Trophoblast cell (in vitro differentiated cells and primary cell): ENCODE measurements at regions not wholly inside any gene's neighbourhood (a gene's known extent, or its start where the extent isn't known, plus 50 kb on each side); places are given as distances from the start of the nearest gene placed in this dataset.

Experiments used
- DNase-seq, 2 donors: peaks; one replicate each; pipeline ENCODE4 v3.0.0-alpha.2; 2016
- H2AFZ ChIP-seq: 2 replicates; pipeline ENCODE4 v1.6.1; 2013; ENCODE audit warnings: low read length, moderate library complexity, mild to moderate bottlenecking; ENCODE audit not compliant: insufficient read depth, poor library complexity
- H2AK5ac ChIP-seq: 2 replicates; pipeline ENCODE4 v1.6.1; 2013; ENCODE audit warnings: mild to moderate bottlenecking, low read length
- H2BK120ac ChIP-seq: 2 replicates; pipeline ENCODE4 v1.6.1; 2013; ENCODE audit warnings: low read length, mild to moderate bottlenecking, moderate library complexity; ENCODE audit not compliant: insufficient read depth, poor library complexity
- H2BK12ac ChIP-seq: 2 replicates; pipeline ENCODE4 v1.6.1; 2013; ENCODE audit warnings: mild to moderate bottlenecking, low read length, moderate library complexity
- H2BK5ac ChIP-seq: 2 replicates; pipeline ENCODE4 v1.6.1; 2013; ENCODE audit warnings: low read length, low read depth, moderate library complexity, mild to moderate bottlenecking; ENCODE audit not compliant: poor library complexity
- H3K14ac ChIP-seq: 2 replicates; pipeline ENCODE4 v1.6.1; 2013; ENCODE audit warnings: mild to moderate bottlenecking, low read length
- H3K18ac ChIP-seq: 2 replicates; pipeline ENCODE4 v1.6.1; 2013; ENCODE audit warnings: mild to moderate bottlenecking, low read length
- H3K23ac ChIP-seq: 2 replicates; pipeline ENCODE4 v1.6.1; 2013; ENCODE audit warnings: low read length
- H3K27ac ChIP-seq: 2 replicates; pipeline ENCODE4 v1.5.1; 2013; ENCODE audit warnings: low read depth, mild to moderate bottlenecking, inconsistent platforms, low read length, moderate library complexity
- H3K27me3 ChIP-seq: 2 replicates; pipeline ENCODE4 v1.6.1; 2013; ENCODE audit warnings: inconsistent platforms, mild to moderate bottlenecking, low read length, moderate library complexity; ENCODE audit not compliant: insufficient read depth
- H3K36me3 ChIP-seq, 2 experiments: 1 replicate in 1 of 2; 2 replicates in 1 of 2; pipeline ENCODE4 v1.6.1; 2013; ENCODE audit warnings: low read length in 2 of 2, mild to moderate bottlenecking in 2 of 2, moderate library complexity in 1 of 2; ENCODE audit not compliant: insufficient read depth in 2 of 2, control insufficient read depth in 1 of 2
- H3K4ac ChIP-seq: 2 replicates; pipeline ENCODE4 v1.6.1; 2013; ENCODE audit warnings: low read depth, mild to moderate bottlenecking, low read length, moderate library complexity
- H3K4me1 ChIP-seq, 2 experiments: 1 replicate in 1 of 2; 2 replicates in 1 of 2; pipeline ENCODE4 v1.6.1; 2013; ENCODE audit warnings: low read length in 2 of 2, mild to moderate bottlenecking in 2 of 2, moderate library complexity in 1 of 2; ENCODE audit not compliant: insufficient read depth in 2 of 2, control insufficient read depth in 1 of 2
- H3K4me2 ChIP-seq: 2 replicates; pipeline ENCODE4 v1.6.1; 2013; ENCODE audit warnings: inconsistent platforms, mild to moderate bottlenecking, low read length, moderate library complexity
- H3K4me3 ChIP-seq: 2 replicates; pipeline ENCODE4 v1.5.1; 2013; ENCODE audit warnings: mild to moderate bottlenecking, low read depth, low read length, inconsistent platforms
- H3K79me1 ChIP-seq: one replicate; pipeline ENCODE4 v1.6.1; 2013; ENCODE audit warnings: low read length
- H3K79me2 ChIP-seq: 2 replicates; pipeline ENCODE4 v1.6.1; 2013; ENCODE audit warnings: low read length, mild to moderate bottlenecking; ENCODE audit not compliant: control insufficient read depth, insufficient read depth, poor library complexity
- H3K9ac ChIP-seq: 2 replicates; pipeline ENCODE4 v1.6.1; 2013; ENCODE audit warnings: mild to moderate bottlenecking, low read length
- H3K9me3 ChIP-seq: 2 replicates; pipeline ENCODE4 v1.6.1; 2013; ENCODE audit warnings: low read depth, mild to moderate bottlenecking, control low read depth, inconsistent platforms, low read length; ENCODE audit not compliant: insufficient read depth
- H4K12ac ChIP-seq: 2 replicates; pipeline ENCODE4 v1.6.1; 2013; ENCODE audit warnings: low read depth, mild to moderate bottlenecking, low read length, moderate library complexity
- H4K8ac ChIP-seq: 2 replicates; pipeline ENCODE4 v1.6.1; 2013; ENCODE audit warnings: low read depth, mild to moderate bottlenecking, low read length, moderate library complexity
- H4K91ac ChIP-seq: one replicate; pipeline ENCODE4 v1.6.1; 2013; ENCODE audit warnings: low read depth, mild to moderate bottlenecking, low read length, moderate library complexity
- WGBS: extraction: QIAGEN DNeasy Blood & Tissue Kit; methylation state at CpG from one replicate; pipeline ENCODE4 v1.1.7; 2013; ENCODE audit warnings: missing lambda C conversion rate; ENCODE audit not compliant: insufficient read length, insufficient coverage; ENCODE audit errors: extremely low coverage; 5-methylcytosine and 5-hydroxymethylcytosine counted together

- Histone ChIP-seq H2AK5ac (no peak overlapping the region), H3K14ac (no peak overlapping the region), H2BK12ac (no peak overlapping the region), H4K91ac (no peak overlapping the region), H3K18ac (no peak overlapping the region), H3K4me1 (no peaks in the 10 kb centered on the region), H3K4me2 (no peak overlapping the region), H4K12ac (no peak overlapping the region), H3K36me3 (no peaks in the 10 kb centered on the region), H2AFZ (no peak overlapping the region), H2BK5ac (no peak overlapping the region), H3K9me3 (no peaks in the 10 kb centered on the region), H3K4me3 (no peak overlapping the region), H3K27ac (no peak overlapping the region), H3K27me3 (no peaks in the 10 kb centered on the region), H3K79me2 (no peaks in the 10 kb centered on the region), H3K79me1 (no peaks in the 10 kb centered on the region), H2BK120ac (no peak overlapping the region), H3K9ac (no peak overlapping the region), H4K8ac (no peak overlapping the region), H3K23ac (no peak overlapping the region), H3K4ac (no peak overlapping the region)
- no CpG with 5 or more reads among the region's 2 CpGs for WGBS
- no peak for DNase-seq
Observed at GRCh38 chr6:55941702-55942101, 66.3 kb upstream of the BMP5 start.

- no peak overlapping the region for H3K18ac ChIP-seq
- no peak overlapping the region for H3K14ac ChIP-seq
- H3K23ac ChIP-seq = no peak overlapping the region
- H2AK5ac ChIP-seq = no peak overlapping the region
- no peaks in the 10 kb centered on the region for H3K9me3 ChIP-seq
- no peak overlapping the region for H3K9ac ChIP-seq
- no peak overlapping the region for H2BK120ac ChIP-seq
- WGBS = no CpG with 5 or more reads among the region's 4 CpGs
- H3K27ac ChIP-seq = no peak overlapping the region
- no peak overlapping the region for H3K4me2 ChIP-seq
- H4K91ac ChIP-seq = no peak overlapping the region
- H3K4me3 ChIP-seq = no peak overlapping the region
- no peak overlapping the region for H2BK12ac ChIP-seq
- H2AFZ ChIP-seq = no peak overlapping the region
- no peak overlapping the region for H4K8ac ChIP-seq
- no peak for DNase-seq
- H3K27me3 ChIP-seq = no peaks in the 10 kb centered on the region
- no peaks in the 10 kb centered on the region for H3K4me1 ChIP-seq
- no peak overlapping the region for H4K12ac ChIP-seq
- no peak overlapping the region for H3K4ac ChIP-seq
- H3K79me2 ChIP-seq = no peaks in the 10 kb centered on the region
- H2BK5ac ChIP-seq = no peak overlapping the region
- H3K36me3 ChIP-seq = no peaks in the 10 kb centered on the region
- H3K79me1 ChIP-seq = no peaks in the 10 kb centered on the region
Observed at GRCh38 chr6:55937951-55938690, 62.7 kb upstream of the BMP5 start.

GRCh38 chr6:55937261-55937947, 62.0 kb upstream of the BMP5 start:
- Histone ChIP-seq H3K14ac (no peak overlapping the region), H3K4me1 (no peaks in the 10 kb centered on the region), H2AK5ac (no peak overlapping the region), H3K4me2 (no peak overlapping the region), H3K27ac (no peak overlapping the region), H3K9ac (no peak overlapping the region), H4K12ac (no peak overlapping the region), H3K18ac (no peak overlapping the region), H3K9me3 (no peaks in the 10 kb centered on the region), H3K36me3 (no peaks in the 10 kb centered on the region), H2BK5ac (no peak overlapping the region), H3K4me3 (no peak overlapping the region), H2BK12ac (no peak overlapping the region), H3K79me1 (no peaks in the 10 kb centered on the region), H3K79me2 (no peaks in the 10 kb centered on the region), H2BK120ac (no peak overlapping the region), H4K91ac (no peak overlapping the region), H3K23ac (no peak overlapping the region), H4K8ac (no peak overlapping the region), H2AFZ (no peak overlapping the region), H3K4ac (no peak overlapping the region), H3K27me3 (no peaks in the 10 kb centered on the region)
- no CpG with 5 or more reads among the region's 5 CpGs for WGBS
- DNase-seq = no peak

GRCh38 chr6:55931101-55931500, 55.7 kb upstream of the BMP5 start:
- Histone ChIP-seq H3K36me3 (no peaks in the 10 kb centered on the region), H4K91ac (no peak overlapping the region), H2BK12ac (no peak overlapping the region), H3K4me3 (no peak overlapping the region), H3K4ac (no peak overlapping the region), H3K23ac (no peak overlapping the region), H2BK5ac (no peak overlapping the region), H3K4me1 (no peaks in the 10 kb centered on the region), H3K9me3 (no peaks in the 10 kb centered on the region), H3K4me2 (no peak overlapping the region), H3K18ac (no peak overlapping the region), H3K79me1 (no peaks in the 10 kb centered on the region), H3K27ac (no peak overlapping the region), H3K14ac (no peak overlapping the region), H4K8ac (no peak overlapping the region), H2AFZ (no peak overlapping the region), H4K12ac (no peak overlapping the region), H3K79me2 (no peaks in the 10 kb centered on the region), H3K27me3 (no peaks in the 10 kb centered on the region), H3K9ac (no peak overlapping the region), H2BK120ac (no peak overlapping the region), H2AK5ac (no peak overlapping the region)
- WGBS = no CpG with 5 or more reads among the region's 3 CpGs
- no peak for DNase-seq
